ENCODE measurements at regions not wholly inside any gene's neighbourhood (a gene's known extent, or its start where the extent isn't known, plus 50 kb on each side); places are given as distances from the start of the nearest gene placed in this dataset.
A peak's percentile ranks its signal among the peaks of the same experiment; 100 is the strongest.

DNA sequence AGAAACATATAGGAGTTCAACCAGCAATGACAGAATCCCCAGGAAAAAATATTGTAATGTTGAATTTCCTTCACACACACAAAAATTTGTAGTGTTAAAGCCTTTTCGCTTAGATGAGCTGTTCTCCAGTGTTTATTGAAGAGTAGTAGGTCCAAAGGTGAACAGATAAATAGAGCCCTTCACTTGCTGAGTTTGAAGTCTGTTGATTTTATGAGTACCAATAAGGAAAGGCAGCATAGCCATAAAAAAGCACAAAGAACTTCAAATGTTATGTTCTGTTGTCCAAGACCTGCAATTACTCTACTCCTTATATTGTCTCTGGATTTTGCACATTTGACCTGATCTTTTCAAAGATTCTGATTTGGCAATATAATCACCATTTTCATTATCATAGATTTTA, 362.7 kb upstream of the B3GALT2 start:
- no peaks in the 10 kb centered on the region for H3K4me1 ChIP-seq
- H3K9me3 ChIP-seq = no peaks in the 10 kb centered on the region
- H3K27ac ChIP-seq = no peak overlapping the region
- no peaks in the 10 kb centered on the region for H3K36me3 ChIP-seq
- 80 to 81% methylated on average over 1 of the region's 1 CpG for WGBS, 2 donors
- no peak for DNase-seq (ENCODE audit: low spot score in 2 of 2)
- no peak overlapping the region for H3K4me3 ChIP-seq
- no peaks in the 10 kb centered on the region for H3K27me3 ChIP-seq
- TF ChIP-seq POLR2A (IDR thresholded peaks at IDR 0.05) = no peak
- TF ChIP-seq EP300 (IDR thresholded peaks at IDR 0.05) = no peak
- TF ChIP-seq, protein P1, sequence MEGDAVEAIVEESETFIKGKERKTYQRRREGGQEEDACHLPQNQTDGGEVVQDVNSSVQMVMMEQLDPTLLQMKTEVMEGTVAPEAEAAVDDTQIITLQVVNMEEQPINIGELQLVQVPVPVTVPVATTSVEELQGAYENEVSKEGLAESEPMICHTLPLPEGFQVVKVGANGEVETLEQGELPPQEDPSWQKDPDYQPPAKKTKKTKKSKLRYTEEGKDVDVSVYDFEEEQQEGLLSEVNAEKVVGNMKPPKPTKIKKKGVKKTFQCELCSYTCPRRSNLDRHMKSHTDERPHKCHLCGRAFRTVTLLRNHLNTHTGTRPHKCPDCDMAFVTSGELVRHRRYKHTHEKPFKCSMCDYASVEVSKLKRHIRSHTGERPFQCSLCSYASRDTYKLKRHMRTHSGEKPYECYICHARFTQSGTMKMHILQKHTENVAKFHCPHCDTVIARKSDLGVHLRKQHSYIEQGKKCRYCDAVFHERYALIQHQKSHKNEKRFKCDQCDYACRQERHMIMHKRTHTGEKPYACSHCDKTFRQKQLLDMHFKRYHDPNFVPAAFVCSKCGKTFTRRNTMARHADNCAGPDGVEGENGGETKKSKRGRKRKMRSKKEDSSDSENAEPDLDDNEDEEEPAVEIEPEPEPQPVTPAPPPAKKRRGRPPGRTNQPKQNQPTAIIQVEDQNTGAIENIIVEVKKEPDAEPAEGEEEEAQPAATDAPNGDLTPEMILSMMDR (IDR thresholded peaks at IDR 0.05) = no peak

DNA sequence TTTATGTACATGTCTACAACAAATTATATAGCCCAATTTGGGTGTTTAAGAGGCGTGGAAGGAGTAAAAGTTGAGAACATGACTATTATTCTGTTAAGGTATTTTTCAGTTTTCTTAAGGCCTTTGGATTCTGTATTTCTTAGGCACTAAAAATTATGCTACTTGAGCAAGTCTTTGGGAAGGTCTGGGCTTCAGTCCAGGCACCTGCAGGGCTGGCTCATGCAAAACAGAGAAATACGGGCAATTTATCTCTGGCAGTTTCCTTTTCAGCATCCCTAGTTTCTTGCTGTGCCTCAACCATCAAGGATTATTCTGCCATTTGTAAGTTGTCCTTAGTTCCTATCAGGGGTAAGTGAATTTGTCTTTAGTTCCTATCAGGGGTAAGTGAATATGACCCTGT, 358.8 kb upstream of the B3GALT2 start:
- H3K4me3 ChIP-seq = no peak overlapping the region
- H3K27ac ChIP-seq = no peak overlapping the region
- no peak for DNase-seq (ENCODE audit: low spot score in 2 of 2)
- no peak for TF ChIP-seq EP300 (IDR thresholded peaks at IDR 0.05)
- TF ChIP-seq POLR2A (IDR thresholded peaks at IDR 0.05) = no peak
- TF ChIP-seq, protein P1 (IDR thresholded peaks at IDR 0.05) = no peak
- no peaks in the 10 kb centered on the region for H3K36me3 ChIP-seq
- no peaks in the 10 kb centered on the region for H3K4me1 ChIP-seq
- H3K9me3 ChIP-seq = no peaks in the 10 kb centered on the region
- H3K27me3 ChIP-seq = no peaks in the 10 kb centered on the region
- WGBS, 2 donors = 53 to 61% methylated on average over 2 of the region's 2 CpGs

DNA sequence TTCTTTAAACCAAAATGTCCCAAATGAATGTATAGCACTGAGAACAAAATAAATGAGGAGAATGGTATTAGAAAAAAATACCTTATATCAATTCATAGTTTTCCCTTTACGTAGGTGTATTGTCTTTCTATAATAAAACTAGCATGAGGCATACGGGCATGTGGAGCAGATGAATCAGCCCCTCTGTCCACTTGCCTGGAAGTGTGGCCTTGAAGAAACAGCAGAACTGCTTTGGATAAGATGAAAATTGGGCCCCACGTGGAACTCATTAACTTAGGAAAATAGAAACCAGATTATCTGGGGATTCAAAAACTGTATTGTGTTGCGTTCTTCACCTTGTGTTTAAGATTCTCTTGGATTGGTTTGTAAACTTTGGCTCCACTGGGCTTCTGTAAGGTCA, 356.8 kb upstream of the B3GALT2 start:
- no peak for TF ChIP-seq EP300 (IDR thresholded peaks at IDR 0.05)
- Histone ChIP-seq H3K27ac (no peak overlapping the region), H3K4me3 (no peak overlapping the region), H3K36me3 (no peaks in the 10 kb centered on the region), H3K4me1 (no peaks in the 10 kb centered on the region), H3K9me3 (no peaks in the 10 kb centered on the region), H3K27me3 (no peaks in the 10 kb centered on the region)
- DNase-seq (ENCODE audit: low spot score in 2 of 2) = no peak
- WGBS, 2 donors = 57% methylated on average over 4 of the region's 4 CpGs

- Histone ChIP-seq H3K27ac (no peak overlapping the region), H3K9me3 (no peaks in the 10 kb centered on the region), H3K27me3 (no peaks in the 10 kb centered on the region), H3K36me3 (no peaks in the 10 kb centered on the region), H3K4me1 (no peaks in the 10 kb centered on the region), H3K4me3 (no peak overlapping the region)
- no peak for DNase-seq (ENCODE audit: low spot score in 2 of 2)
- 24 to 36% methylated on average over 1 of the region's 1 CpG for WGBS, 2 donors
- TF ChIP-seq, protein P1 (IDR thresholded peaks at IDR 0.05) = no peak
- TF ChIP-seq EP300 (IDR thresholded peaks at IDR 0.05) (no peak), POLR2A (IDR thresholded peaks at IDR 0.05) (no peak)
Measured at GRCh38 chr1:193542690-193543089, 356.3 kb upstream of the B3GALT2 start.

- DNase-seq (ENCODE audit: low spot score in 2 of 2) = no peak
- no peaks in the 10 kb centered on the region for H3K27me3 ChIP-seq
- no peaks in the 10 kb centered on the region for H3K36me3 ChIP-seq
- peak overlapping the region in 1 of 4 donors; percentile 36 for H3K27ac ChIP-seq
- H3K4me1 ChIP-seq = no peaks in the 10 kb centered on the region
- TF ChIP-seq POLR2A (IDR thresholded peaks at IDR 0.05) (no peak), EP300 (IDR thresholded peaks at IDR 0.05) (no peak)
- TF ChIP-seq, protein P1 (IDR thresholded peaks at IDR 0.05) = no peak
- no peak overlapping the region for H3K4me3 ChIP-seq
- H3K9me3 ChIP-seq = no peaks in the 10 kb centered on the region
Measured at GRCh38 chr1:193540511-193540910, 354.1 kb upstream of the B3GALT2 start.
